Fibroblast of skin of left quadriceps (primary cell): ENCODE measurements at regions not wholly inside any gene's neighbourhood (a gene's known extent, or its start where the extent isn't known, plus 50 kb on each side); places are given as distances from the start of the nearest gene placed in this dataset.
"Not testable (repeated sequence)": the region's sequence is repeated elsewhere in the genome, so short reads cannot be mapped to it uniquely, and the experiment has no call there.

Source experiments
- DNase-seq, 2 experiments: peaks; one replicate each; pipeline ENCODE4 v3.0.0-alpha.2; 2013; ENCODE audit warnings: low read depth in 2 of 2

- DNase-seq = no peak
Measured at GRCh38 chr2:236415684-236416444, 151.7 kb upstream of the ASB18 start.

GRCh38 chr2:236417150-236417549 is 152.5 kb upstream of the ACKR3 start:
- DNase-seq = no peak

- DNase-seq = no peak
Measured at GRCh38 chr2:236430584-236430983, 139.0 kb upstream of the ACKR3 start.

GRCh38 chr2:236434593-236434992 is 135.0 kb upstream of the ACKR3 start:
- DNase-seq = no peak

GRCh38 chr2:236440110-236440881 is 129.3 kb upstream of the ACKR3 start:
- no peak for DNase-seq

GRCh38 chr2:236444187-236444586 is 125.4 kb upstream of the ACKR3 start:
- DNase-seq = no peak

GRCh38 chr2:236445678-236446077 is 123.9 kb upstream of the ACKR3 start:
- DNase-seq = no peak

GRCh38 chr2:236446521-236446920 is 123.1 kb upstream of the ACKR3 start:
- DNase-seq = no peak

GRCh38 chr2:236449167-236449761 is 120.4 kb upstream of the ACKR3 start:
- DNase-seq = no peak

- no peak for DNase-seq
Measured at GRCh38 chr2:236452238-236452637, 117.4 kb upstream of the ACKR3 start.

GRCh38 chr2:236454076-236454475 is 115.5 kb upstream of the ACKR3 start:
- DNase-seq = no peak

GRCh38 chr2:236459393-236459792 is 110.2 kb upstream of the ACKR3 start:
- DNase-seq = no peak

GRCh38 chr2:236464140-236464539 is 105.5 kb upstream of the ACKR3 start:
- no peak for DNase-seq

- DNase-seq = no peak
Measured at GRCh38 chr2:236472720-236473495, 96.7 kb upstream of the ACKR3 start.

- DNase-seq = peak in 1 of 2 experiments; percentile 11
Measured at GRCh38 chr2:236473691-236474090, 95.9 kb upstream of the ACKR3 start.

- no peak for DNase-seq
Measured at GRCh38 chr2:236479814-236480213, 89.8 kb upstream of the ACKR3 start.

- no peak for DNase-seq
Measured at GRCh38 chr2:236483102-236483501, 86.5 kb upstream of the ACKR3 start.

GRCh38 chr2:236485519-236485918 is 84.1 kb upstream of the ACKR3 start:
- no peak for DNase-seq

GRCh38 chr2:236489083-236489482 is 80.5 kb upstream of the ACKR3 start:
- not testable (repeated sequence) for DNase-seq

- no peak for DNase-seq
Measured at GRCh38 chr2:236489895-236490404, 79.7 kb upstream of the ACKR3 start.

- no peak for DNase-seq
Measured at GRCh38 chr2:236496340-236496739, 73.3 kb upstream of the ACKR3 start.

GRCh38 chr2:236498369-236498768 is 71.3 kb upstream of the ACKR3 start:
- DNase-seq = no peak
